ENCODE measurements at regions not wholly inside any gene's neighbourhood (a gene's known extent, or its start where the extent isn't known, plus 50 kb on each side); places are given as distances from the start of the nearest gene placed in this dataset.
"Not testable (repeated sequence)": the region's sequence is repeated elsewhere in the genome, so short reads cannot be mapped to it uniquely, and the experiment has no call there.

- CTCF ChIA-PET = no interaction called here
- H3K9me3 ChIP-seq (ENCODE audit: control insufficient read depth, insufficient read depth, low read depth, low read length) = no peaks in the 10 kb centered on the region
- H3K27ac ChIP-seq (ENCODE audit: extremely low read depth, low read depth, low read length) = no peak overlapping the region
- TF ChIP-seq SCRT2 (tag by site-specific recombination; IDR thresholded peaks at IDR 0.05) (no peak), ZNF2 (tag by site-specific recombination; IDR thresholded peaks at IDR 0.05) (no peak), SP3 (tag by site-specific recombination; IDR thresholded peaks at IDR 0.05) (no peak), ZNF121 (tag by site-specific recombination; IDR thresholded peaks at IDR 0.05) (no peak), ZNF645 (tag by site-specific recombination; IDR thresholded peaks at IDR 0.05) (no peak), IKZF3 (tag by site-specific recombination; IDR thresholded peaks at IDR 0.05) (no peak)
- TF ChIP-seq, protein P1, sequence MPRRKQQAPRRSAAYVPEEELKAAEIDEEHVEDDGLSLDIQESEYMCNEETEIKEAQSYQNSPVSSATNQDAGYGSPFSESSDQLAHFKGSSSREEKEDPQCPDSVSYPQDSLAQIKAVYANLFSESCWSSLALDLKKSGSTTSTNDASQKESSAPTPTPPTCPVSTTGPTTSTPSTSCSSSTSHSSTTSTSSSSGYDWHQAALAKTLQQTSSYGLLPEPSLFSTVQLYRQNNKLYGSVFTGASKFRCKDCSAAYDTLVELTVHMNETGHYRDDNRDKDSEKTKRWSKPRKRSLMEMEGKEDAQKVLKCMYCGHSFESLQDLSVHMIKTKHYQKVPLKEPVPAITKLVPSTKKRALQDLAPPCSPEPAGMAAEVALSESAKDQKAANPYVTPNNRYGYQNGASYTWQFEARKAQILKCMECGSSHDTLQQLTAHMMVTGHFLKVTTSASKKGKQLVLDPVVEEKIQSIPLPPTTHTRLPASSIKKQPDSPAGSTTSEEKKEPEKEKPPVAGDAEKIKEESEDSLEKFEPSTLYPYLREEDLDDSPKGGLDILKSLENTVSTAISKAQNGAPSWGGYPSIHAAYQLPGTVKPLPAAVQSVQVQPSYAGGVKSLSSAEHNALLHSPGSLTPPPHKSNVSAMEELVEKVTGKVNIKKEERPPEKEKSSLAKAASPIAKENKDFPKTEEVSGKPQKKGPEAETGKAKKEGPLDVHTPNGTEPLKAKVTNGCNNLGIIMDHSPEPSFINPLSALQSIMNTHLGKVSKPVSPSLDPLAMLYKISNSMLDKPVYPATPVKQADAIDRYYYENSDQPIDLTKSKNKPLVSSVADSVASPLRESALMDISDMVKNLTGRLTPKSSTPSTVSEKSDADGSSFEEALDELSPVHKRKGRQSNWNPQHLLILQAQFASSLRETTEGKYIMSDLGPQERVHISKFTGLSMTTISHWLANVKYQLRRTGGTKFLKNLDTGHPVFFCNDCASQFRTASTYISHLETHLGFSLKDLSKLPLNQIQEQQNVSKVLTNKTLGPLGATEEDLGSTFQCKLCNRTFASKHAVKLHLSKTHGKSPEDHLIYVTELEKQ (tag by site-specific recombination; IDR thresholded peaks at IDR 0.05; ENCODE audit: borderline replicate concordance) = no peak
- TF ChIP-seq, protein P2, sequence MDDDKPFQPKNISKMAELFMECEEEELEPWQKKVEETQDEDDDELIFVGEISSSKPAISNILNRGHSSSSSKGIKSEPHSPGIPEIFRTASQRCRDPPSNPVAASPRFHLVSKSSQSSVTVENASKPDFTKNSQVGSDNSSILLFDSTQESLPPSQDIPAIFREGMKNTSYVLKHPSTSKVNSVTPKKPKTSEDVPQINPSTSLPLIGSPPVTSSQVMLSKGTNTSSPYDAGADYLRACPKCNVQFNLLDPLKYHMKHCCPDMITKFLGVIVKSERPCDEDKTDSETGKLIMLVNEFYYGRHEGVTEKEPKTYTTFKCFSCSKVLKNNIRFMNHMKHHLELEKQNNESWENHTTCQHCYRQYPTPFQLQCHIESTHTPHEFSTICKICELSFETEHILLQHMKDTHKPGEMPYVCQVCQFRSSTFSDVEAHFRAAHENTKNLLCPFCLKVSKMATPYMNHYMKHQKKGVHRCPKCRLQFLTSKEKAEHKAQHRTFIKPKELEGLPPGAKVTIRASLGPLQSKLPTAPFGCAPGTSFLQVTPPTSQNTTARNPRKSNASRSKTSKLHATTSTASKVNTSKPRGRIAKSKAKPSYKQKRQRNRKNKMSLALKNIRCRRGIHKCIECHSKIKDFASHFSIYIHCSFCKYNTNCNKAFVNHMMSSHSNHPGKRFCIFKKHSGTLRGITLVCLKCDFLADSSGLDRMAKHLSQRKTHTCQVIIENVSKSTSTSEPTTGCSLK (tag by site-specific recombination; IDR thresholded peaks at IDR 0.05) = no peak
- no peaks in the 10 kb centered on the region for H3K36me3 ChIP-seq (ENCODE audit: control insufficient read depth in 2 of 2, insufficient read depth in 1 of 2, low read length in 2 of 2)
- POLR2A ChIA-PET = no interaction called here
- H3K4me1 ChIP-seq (ENCODE audit: control insufficient read depth, insufficient read depth, low read length) = no peaks in the 10 kb centered on the region
- no peak overlapping the region for H3K4me3 ChIP-seq (ENCODE audit: low read depth, low read length)
These were observed 2022.1 kb upstream of the ACO1 start for GRCh38 chr9:30362373-30362772.

DNA sequence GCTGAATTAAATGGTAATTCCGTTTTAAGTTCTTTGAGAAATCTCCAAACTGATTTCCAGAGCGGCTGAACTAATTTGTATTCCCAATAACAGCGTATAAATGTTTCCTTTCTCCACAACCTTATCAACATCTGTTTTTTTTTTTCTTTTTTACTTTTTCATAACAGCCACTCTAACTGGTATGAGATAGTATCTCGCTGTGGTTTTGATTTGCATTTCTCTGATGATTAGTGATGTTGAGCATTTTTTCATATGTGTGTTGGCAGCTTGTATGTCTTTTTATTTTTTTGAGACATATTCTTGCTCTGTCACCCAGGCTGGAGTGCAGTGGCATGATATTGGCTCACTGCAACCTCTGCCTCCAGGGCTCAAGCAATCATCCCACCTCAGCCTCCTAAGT lies 2018.3 kb upstream of the ACO1 start:
- H3K27ac ChIP-seq (ENCODE audit: extremely low read depth, low read depth, low read length); H3K36me3 ChIP-seq (ENCODE audit: control insufficient read depth in 2 of 2, insufficient read depth in 1 of 2, low read length in 2 of 2); H3K4me1 ChIP-seq (ENCODE audit: control insufficient read depth, insufficient read depth, low read length); H3K9me3 ChIP-seq (ENCODE audit: control insufficient read depth, insufficient read depth, low read depth, low read length); POLR2A ChIA-PET; H3K4me3 ChIP-seq (ENCODE audit: low read depth, low read length); CTCF ChIA-PET: not testable (repeated sequence)

- POLR2A ChIA-PET = no interaction called here
- CTCF ChIA-PET = no interaction called here
- no peak for TF ChIP-seq ZBTB20 (tag by site-specific recombination; IDR thresholded peaks at IDR 0.05)
- TF ChIP-seq, protein P3, sequence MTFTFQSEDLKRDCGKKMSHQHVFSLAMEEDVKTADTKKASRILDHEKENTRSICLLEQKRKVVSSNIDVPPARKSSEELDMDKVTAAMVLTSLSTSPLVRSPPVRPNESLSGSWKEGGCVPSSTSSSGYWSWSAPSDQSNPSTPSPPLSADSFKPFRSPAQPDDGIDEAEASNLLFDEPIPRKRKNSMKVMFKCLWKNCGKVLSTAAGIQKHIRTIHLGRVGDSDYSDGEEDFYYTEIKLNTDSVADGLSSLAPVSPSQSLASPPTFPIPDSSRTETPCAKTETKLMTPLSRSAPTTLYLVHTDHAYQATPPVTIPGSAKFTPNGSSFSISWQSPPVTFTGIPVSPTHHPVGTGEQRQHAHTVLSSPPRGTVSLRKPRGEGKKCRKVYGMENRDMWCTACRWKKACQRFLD (tag by site-specific recombination; IDR thresholded peaks at IDR 0.05) = no peak
- no peak for TF ChIP-seq ZBTB17 (tag by site-specific recombination; IDR thresholded peaks at IDR 0.05)
- no peak for TF ChIP-seq ZBTB7A (tag by site-specific recombination; IDR thresholded peaks at IDR 0.05; ENCODE audit: low read depth)
- TF ChIP-seq, protein P4, sequence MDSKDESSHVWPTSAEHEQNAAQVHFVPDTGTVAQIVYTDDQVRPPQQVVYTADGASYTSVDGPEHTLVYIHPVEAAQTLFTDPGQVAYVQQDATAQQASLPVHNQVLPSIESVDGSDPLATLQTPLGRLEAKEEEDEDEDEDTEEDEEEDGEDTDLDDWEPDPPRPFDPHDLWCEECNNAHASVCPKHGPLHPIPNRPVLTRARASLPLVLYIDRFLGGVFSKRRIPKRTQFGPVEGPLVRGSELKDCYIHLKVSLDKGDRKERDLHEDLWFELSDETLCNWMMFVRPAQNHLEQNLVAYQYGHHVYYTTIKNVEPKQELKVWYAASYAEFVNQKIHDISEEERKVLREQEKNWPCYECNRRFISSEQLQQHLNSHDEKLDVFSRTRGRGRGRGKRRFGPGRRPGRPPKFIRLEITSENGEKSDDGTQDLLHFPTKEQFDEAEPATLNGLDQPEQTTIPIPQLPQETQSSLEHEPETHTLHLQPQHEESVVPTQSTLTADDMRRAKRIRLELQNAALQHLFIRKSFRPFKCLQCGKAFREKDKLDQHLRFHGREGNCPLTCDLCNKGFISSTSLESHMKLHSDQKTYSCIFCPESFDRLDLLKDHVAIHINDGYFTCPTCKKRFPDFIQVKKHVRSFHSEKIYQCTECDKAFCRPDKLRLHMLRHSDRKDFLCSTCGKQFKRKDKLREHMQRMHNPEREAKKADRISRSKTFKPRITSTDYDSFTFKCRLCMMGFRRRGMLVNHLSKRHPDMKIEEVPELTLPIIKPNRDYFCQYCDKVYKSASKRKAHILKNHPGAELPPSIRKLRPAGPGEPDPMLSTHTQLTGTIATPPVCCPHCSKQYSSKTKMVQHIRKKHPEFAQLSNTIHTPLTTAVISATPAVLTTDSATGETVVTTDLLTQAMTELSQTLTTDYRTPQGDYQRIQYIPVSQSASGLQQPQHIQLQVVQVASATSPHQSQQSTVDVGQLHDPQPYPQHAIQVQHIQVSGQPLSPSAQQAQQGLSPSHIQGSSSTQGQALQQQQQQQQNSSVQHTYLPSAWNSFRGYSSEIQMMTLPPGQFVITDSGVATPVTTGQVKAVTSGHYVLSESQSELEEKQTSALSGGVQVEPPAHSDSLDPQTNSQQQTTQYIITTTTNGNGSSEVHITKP (tag by site-specific recombination; IDR thresholded peaks at IDR 0.05) = no peak
- TF ChIP-seq ZNF155 (tag by site-specific recombination; IDR thresholded peaks at IDR 0.05) = no peak
- TF ChIP-seq ZSCAN23 (tag by site-specific recombination; IDR thresholded peaks at IDR 0.05) = no peak
- TF ChIP-seq ZFHX2 (tag by site-specific recombination; conservative IDR thresholded peaks at IDR 0.05) = no peak
- TF ChIP-seq ZBTB8A (tag by site-specific recombination; IDR thresholded peaks at IDR 0.05) = no peak
- TF ChIP-seq ZNF521 (tag by site-specific recombination; IDR thresholded peaks at IDR 0.05) = no peak
- no peak for TF ChIP-seq SALL2 (tag by site-specific recombination; IDR thresholded peaks at IDR 0.05; ENCODE audit: borderline replicate concordance)
- no peak for TF ChIP-seq ZNF138 (tag by site-specific recombination; IDR thresholded peaks at IDR 0.05; ENCODE audit: borderline replicate concordance)
- TF ChIP-seq ZNF514 (tag by site-specific recombination; IDR thresholded peaks at IDR 0.05) = no peak
- no peak for TF ChIP-seq ZNF830 (tag by site-specific recombination; IDR thresholded peaks at IDR 0.05; ENCODE audit: low read depth)
These were observed 2002.2 kb upstream of the ACO1 start for GRCh38 chr9:30382271-30382670.

More at GRCh38 chr9:30382271-30382670, 2002.2 kb upstream of the ACO1 start:
- H3K9me3 ChIP-seq (ENCODE audit: control insufficient read depth, insufficient read depth, low read depth, low read length) = no peaks in the 10 kb centered on the region
- H3K4me1 ChIP-seq (ENCODE audit: control insufficient read depth, insufficient read depth, low read length) = no peaks in the 10 kb centered on the region
- H3K27ac ChIP-seq (ENCODE audit: extremely low read depth, low read depth, low read length) = no peak overlapping the region
- H3K36me3 ChIP-seq (ENCODE audit: control insufficient read depth in 2 of 2, insufficient read depth in 1 of 2, low read length in 2 of 2) = no peaks in the 10 kb centered on the region
- H3K4me3 ChIP-seq (ENCODE audit: low read depth, low read length) = no peak overlapping the region

All from HEK293 (cell line).